ENCODE measurements at regions not wholly inside any gene's neighbourhood (a gene's known extent, or its start where the extent isn't known, plus 50 kb on each side); places are given as distances from the start of the nearest gene placed in this dataset.

GRCh38 chr12:41940571-41940970 lies 204.1 kb downstream of the GXYLT1 start:
- H3K4me2 ChIP-seq (ENCODE audit: low read length) = no peak overlapping the region
- no peaks in the 10 kb centered on the region for H3K9me3 ChIP-seq (ENCODE audit: low read length)
- H3F3A ChIP-seq (ENCODE audit: insufficient read depth, low read length, poor library complexity, severe bottlenecking) = no peaks in the 10 kb centered on the region
- no peaks in the 10 kb centered on the region for H3K9me2 ChIP-seq (ENCODE audit: insufficient read depth, low read length)
- H3K9ac ChIP-seq (ENCODE audit: low read length) = no peak overlapping the region
- H3K27ac ChIP-seq (ENCODE audit: low read length) = no peak overlapping the region
- H2AFZ ChIP-seq (ENCODE audit: low read depth, low read length) = no peak overlapping the region
- no peaks in the 10 kb centered on the region for H3K36me3 ChIP-seq (ENCODE audit: insufficient read depth, low read length)
- H3K4me3 ChIP-seq (ENCODE audit: low read length) = no peak overlapping the region
- H3K79me2 ChIP-seq (replicated peaks; ENCODE audit: insufficient read depth, low read length) = no peaks in the 10 kb centered on the region
- H4K20me1 ChIP-seq (ENCODE audit: insufficient read depth) = no peaks in the 10 kb centered on the region
- no peak for TF ChIP-seq CTCF (IDR thresholded peaks at IDR 0.05; ENCODE audit: poor library complexity, severe bottlenecking)
- TF ChIP-seq EZH2 (IDR thresholded peaks at IDR 0.05; ENCODE audit: borderline replicate concordance, insufficient read depth, low read length, poor library complexity, severe bottlenecking) = no peak
- TF ChIP-seq POLR2AphosphoS5 (IDR thresholded peaks at IDR 0.05) = no peak
- no peak for TF ChIP-seq RAD21 (conservative IDR thresholded peaks at IDR 0.05)
- no peak for TF ChIP-seq REST (IDR thresholded peaks at IDR 0.05; ENCODE audit: borderline replicate concordance)
- TF ChIP-seq TAF1 (IDR thresholded peaks at IDR 0.05; ENCODE audit: low read depth) = no peak
- H3K27me3 ChIP-seq (ENCODE audit: insufficient read depth, low read depth, low read length) = no peaks in the 10 kb centered on the region

GRCh38 chr12:41936333-41936732 lies 208.3 kb downstream of the GXYLT1 start:
- Histone ChIP-seq H2AFZ (ENCODE audit: low read depth, low read length) (no peak overlapping the region), H3K9me3 (ENCODE audit: low read length) (no peaks in the 10 kb centered on the region), H3K4me3 (ENCODE audit: low read length) (no peak overlapping the region), H3K4me2 (ENCODE audit: low read length) (no peak overlapping the region), H3K79me2 (replicated peaks; ENCODE audit: insufficient read depth, low read length) (no peaks in the 10 kb centered on the region), H3F3A (ENCODE audit: insufficient read depth, low read length, poor library complexity, severe bottlenecking) (peaks cover 3% of the 10 kb centered on the region), H3K36me3 (ENCODE audit: insufficient read depth, low read length) (no peaks in the 10 kb centered on the region), H3K27me3 (ENCODE audit: insufficient read depth, low read depth, low read length) (no peaks in the 10 kb centered on the region), H3K9ac (ENCODE audit: low read length) (no peak overlapping the region), H3K27ac (ENCODE audit: low read length) (no peak overlapping the region), H4K20me1 (ENCODE audit: insufficient read depth) (no peaks in the 10 kb centered on the region), H3K9me2 (ENCODE audit: insufficient read depth, low read length) (no peaks in the 10 kb centered on the region)
- TF ChIP-seq TAF1 (IDR thresholded peaks at IDR 0.05; ENCODE audit: low read depth) (no peak), EP300 (conservative IDR thresholded peaks at IDR 0.05; ENCODE audit: poor library complexity, severe bottlenecking) (no peak), CTCF (IDR thresholded peaks at IDR 0.05; ENCODE audit: poor library complexity, severe bottlenecking) (no peak), RAD21 (conservative IDR thresholded peaks at IDR 0.05) (no peak), EZH2 (IDR thresholded peaks at IDR 0.05; ENCODE audit: borderline replicate concordance, insufficient read depth, low read length, poor library complexity, severe bottlenecking) (no peak), SMC3 (conservative IDR thresholded peaks at IDR 0.05; ENCODE audit: poor library complexity) (no peak), REST (IDR thresholded peaks at IDR 0.05; ENCODE audit: borderline replicate concordance) (no peak), MXI1 (conservative IDR thresholded peaks at IDR 0.05; ENCODE audit: poor library complexity, severe bottlenecking) (no peak), POLR2AphosphoS5 (IDR thresholded peaks at IDR 0.05) (no peak)

Data from neural cell (in vitro differentiated cells).